Loucy (cell line): ENCODE measurements at regions not wholly inside any gene's neighbourhood (a gene's known extent, or its start where the extent isn't known, plus 50 kb on each side); places are given as distances from the start of the nearest gene placed in this dataset.

ENCODE experiments used
- EZH2phosphoT487 ChIP-seq: fragments of 200-600 bp; IDR thresholded peaks from 2 replicates; pipeline ENCODE4 v1.6.1; 2018; ENCODE audit warnings: antibody characterized with exemption, mild to moderate bottlenecking, moderate library complexity, borderline replicate concordance
- TF ChIP-seq, protein P1 (sequence below): fragments of 200-600 bp; sonication (generic); conservative IDR thresholded peaks from 2 replicates; pipeline ENCODE4 v1.5.1; 2014; ENCODE audit warnings: mild to moderate bottlenecking, antibody characterized with exemption, low read length

DNA sequence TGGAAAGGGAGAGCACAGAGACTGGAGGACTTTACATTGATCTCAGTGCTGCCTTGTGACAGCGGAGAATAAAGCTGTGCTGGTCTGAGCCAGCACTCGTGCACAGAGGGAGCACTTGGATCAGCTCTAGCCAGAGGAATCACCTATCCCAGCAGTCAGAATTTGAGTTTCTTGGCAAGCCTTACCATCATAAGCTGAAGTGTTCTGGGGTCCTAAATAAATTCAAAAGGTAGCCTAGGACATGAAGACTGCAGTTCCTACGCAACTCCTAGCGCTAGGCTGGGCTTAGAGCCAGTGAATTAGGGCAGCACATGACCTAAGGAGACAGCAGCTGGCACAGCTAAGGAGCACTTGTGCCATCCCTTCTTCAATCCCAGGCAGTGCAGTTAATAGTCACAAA lies 119.5 kb downstream of the HMHB1 start:
- TF ChIP-seq, protein P1, sequence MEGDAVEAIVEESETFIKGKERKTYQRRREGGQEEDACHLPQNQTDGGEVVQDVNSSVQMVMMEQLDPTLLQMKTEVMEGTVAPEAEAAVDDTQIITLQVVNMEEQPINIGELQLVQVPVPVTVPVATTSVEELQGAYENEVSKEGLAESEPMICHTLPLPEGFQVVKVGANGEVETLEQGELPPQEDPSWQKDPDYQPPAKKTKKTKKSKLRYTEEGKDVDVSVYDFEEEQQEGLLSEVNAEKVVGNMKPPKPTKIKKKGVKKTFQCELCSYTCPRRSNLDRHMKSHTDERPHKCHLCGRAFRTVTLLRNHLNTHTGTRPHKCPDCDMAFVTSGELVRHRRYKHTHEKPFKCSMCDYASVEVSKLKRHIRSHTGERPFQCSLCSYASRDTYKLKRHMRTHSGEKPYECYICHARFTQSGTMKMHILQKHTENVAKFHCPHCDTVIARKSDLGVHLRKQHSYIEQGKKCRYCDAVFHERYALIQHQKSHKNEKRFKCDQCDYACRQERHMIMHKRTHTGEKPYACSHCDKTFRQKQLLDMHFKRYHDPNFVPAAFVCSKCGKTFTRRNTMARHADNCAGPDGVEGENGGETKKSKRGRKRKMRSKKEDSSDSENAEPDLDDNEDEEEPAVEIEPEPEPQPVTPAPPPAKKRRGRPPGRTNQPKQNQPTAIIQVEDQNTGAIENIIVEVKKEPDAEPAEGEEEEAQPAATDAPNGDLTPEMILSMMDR, result no peak
- TF ChIP-seq EZH2phosphoT487, result no peak
